Thymus (tissue), 11 donors: ENCODE measurements at regions not wholly inside any gene's neighbourhood (a gene's known extent, or its start where the extent isn't known, plus 50 kb on each side); places are given as distances from the start of the nearest gene placed in this dataset.

Experiments
- DNase-seq, 9 donors: peaks; one replicate each; pipeline ENCODE4 v3.0.0-alpha.2; 2013; ENCODE audit warnings: low spot score in 9 of 9, low read depth in 6 of 9, missing footprints in 1 of 9
- H3K27ac ChIP-seq, 2 donors: one replicate each; pipeline ENCODE4 v1.5.1; 2013; ENCODE audit warnings: control low read depth in 1 of 2, low read depth in 1 of 2, low read length in 1 of 2, mild to moderate bottlenecking in 1 of 2, moderate library complexity in 1 of 2
- H3K27me3 ChIP-seq, 2 donors: one replicate each; pipeline ENCODE4 v1.5.1; 2013; ENCODE audit warnings: low read length in 1 of 2; ENCODE audit not compliant: control insufficient read depth in 2 of 2, insufficient read depth in 1 of 2
- H3K36me3 ChIP-seq, 2 donors: one replicate each; pipeline ENCODE4 v1.5.1; 2013; ENCODE audit warnings: low read length in 1 of 2, mild to moderate bottlenecking in 1 of 2, moderate library complexity in 1 of 2; ENCODE audit not compliant: control insufficient read depth in 2 of 2, insufficient read depth in 2 of 2
- H3K4me1 ChIP-seq, 2 donors: one replicate each; pipeline ENCODE4 v1.5.1; 2013; ENCODE audit warnings: low read length in 2 of 2; ENCODE audit not compliant: control insufficient read depth in 2 of 2, insufficient read depth in 2 of 2
- H3K4me3 ChIP-seq, 2 donors: one replicate each; pipeline ENCODE4 v1.5.1; 2013; ENCODE audit warnings: low read length in 2 of 2, control low read depth in 1 of 2, mild to moderate bottlenecking in 1 of 2
- H3K9me3 ChIP-seq, 2 donors: one replicate each; pipeline ENCODE4 v1.5.1; 2013; ENCODE audit warnings: low read length in 1 of 2, mild to moderate bottlenecking in 1 of 2; ENCODE audit not compliant: control insufficient read depth in 2 of 2, insufficient read depth in 1 of 2
- WGBS: extraction: QIAGEN DNeasy Blood & Tissue Kit; methylation state at CpG from one replicate; pipeline ENCODE4 v1.1.7; 2013; 5-methylcytosine and 5-hydroxymethylcytosine counted together
- donor health status: healthy.

- WGBS = 90% methylated on average over 3 of the region's 3 CpGs
- Histone ChIP-seq H3K9me3 (no peaks in the 10 kb centered on the region), H3K27me3 (no peaks in the 10 kb centered on the region), H3K4me3 (no peak overlapping the region), H3K36me3 (no peaks in the 10 kb centered on the region), H3K4me1 (peaks cover 20 to 43% of the 10 kb centered on the region in 2 donors), H3K27ac (no peak overlapping the region)
- no peak for DNase-seq
Measured at GRCh38 chr6:25054469-25054868, 118.7 kb upstream of the RIPOR2 start.

DNA sequence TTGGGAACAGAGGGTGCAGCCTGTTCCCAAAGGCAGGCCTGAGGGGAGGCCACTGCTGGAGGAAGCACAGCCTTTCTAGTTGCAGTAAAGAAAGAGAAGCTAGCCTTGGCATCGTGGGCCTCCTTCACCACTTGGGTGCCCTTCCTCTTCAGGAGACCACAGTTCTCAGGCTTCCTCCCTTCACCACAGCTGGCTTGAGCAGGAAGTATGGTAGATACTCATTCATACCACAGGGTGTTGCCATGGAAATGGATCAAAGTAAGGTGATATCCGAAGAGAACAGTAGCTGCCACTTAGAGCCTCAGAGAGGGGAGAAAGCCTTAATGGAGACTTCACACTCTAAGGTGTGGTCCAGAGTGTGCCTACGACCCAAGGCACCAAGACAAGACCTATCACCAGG is 120.4 kb upstream of the RIPOR2 start:
- Histone ChIP-seq H3K4me1 (peaks cover 19 to 35% of the 10 kb centered on the region in 2 donors), H3K4me3 (no peak overlapping the region), H3K27ac (peak overlapping the region; percentile 27 to 38), H3K27me3 (no peaks in the 10 kb centered on the region), H3K9me3 (no peaks in the 10 kb centered on the region), H3K36me3 (no peaks in the 10 kb centered on the region)
- peak in 3 of 9 donors; percentile 73 to 89 (median 74) for DNase-seq
- WGBS = 4% methylated on average over 3 of the region's 3 CpGs

- no peak overlapping the region for H3K27ac ChIP-seq
- no peak for DNase-seq
- 94% methylated on average over 7 of the region's 7 CpGs for WGBS
Measured at GRCh38 chr6:25057111-25057905, 121.5 kb upstream of the RIPOR2 start.

GRCh38 chr6:25058441-25058840 is 122.7 kb upstream of the RIPOR2 start:
- H3K4me3 ChIP-seq = no peak overlapping the region
- no peaks in the 10 kb centered on the region for H3K36me3 ChIP-seq
- no peak for DNase-seq
- peaks cover 17 to 32% of the 10 kb centered on the region in 2 donors for H3K4me1 ChIP-seq
- H3K9me3 ChIP-seq = no peaks in the 10 kb centered on the region
- no peak overlapping the region for H3K27ac ChIP-seq
- H3K27me3 ChIP-seq = no peaks in the 10 kb centered on the region
- 95% methylated on average over 5 of the region's 5 CpGs for WGBS

More at GRCh38 chr6:25057111-25057905, 121.5 kb upstream of the RIPOR2 start:
- Histone ChIP-seq H3K9me3 (no peaks in the 10 kb centered on the region), H3K27me3 (no peaks in the 10 kb centered on the region), H3K4me1 (peaks cover 17 to 35% of the 10 kb centered on the region in 2 donors), H3K4me3 (no peak overlapping the region), H3K36me3 (no peaks in the 10 kb centered on the region)

- no peaks in the 10 kb centered on the region for H3K9me3 ChIP-seq
- H3K36me3 ChIP-seq = no peaks in the 10 kb centered on the region
- DNase-seq = no peak
- no peak overlapping the region for H3K27ac ChIP-seq
- H3K4me1 ChIP-seq = peaks cover 17 to 27% of the 10 kb centered on the region in 2 donors
- 97% methylated on average over 4 of the region's 4 CpGs for WGBS
- H3K4me3 ChIP-seq = no peak overlapping the region
- no peaks in the 10 kb centered on the region for H3K27me3 ChIP-seq
Measured at GRCh38 chr6:25058941-25059340, 123.2 kb upstream of the RIPOR2 start.

DNA sequence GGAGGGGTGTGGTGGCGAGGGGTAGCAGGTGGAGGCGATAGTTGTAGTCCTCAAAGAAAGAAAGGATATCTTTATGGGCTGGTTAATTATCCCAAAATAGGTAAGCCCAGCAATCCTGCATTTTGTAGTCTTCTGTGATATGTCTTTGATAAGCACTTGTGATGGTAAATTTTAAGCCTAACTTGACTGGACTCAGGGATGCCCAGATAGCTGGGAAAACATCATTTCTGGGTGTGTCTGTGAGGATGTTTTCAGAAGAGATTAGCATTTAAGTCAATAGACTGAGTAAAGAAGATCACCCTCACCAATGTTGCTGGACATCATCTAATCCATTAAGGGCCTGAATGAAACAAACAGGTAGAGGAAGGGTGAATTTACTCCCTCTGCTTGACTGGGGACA is 124.8 kb upstream of the RIPOR2 start:
- H3K27ac ChIP-seq = no peak overlapping the region
- H3K27me3 ChIP-seq = no peaks in the 10 kb centered on the region
- peaks cover 17 to 23% of the 10 kb centered on the region in 2 donors for H3K4me1 ChIP-seq
- no peak for DNase-seq
- no peaks in the 10 kb centered on the region for H3K36me3 ChIP-seq
- H3K9me3 ChIP-seq = no peaks in the 10 kb centered on the region
- no peak overlapping the region for H3K4me3 ChIP-seq
- WGBS = 94% methylated on average over 2 of the region's 2 CpGs

GRCh38 chr6:25061289-25061936 is 125.7 kb upstream of the RIPOR2 start:
- H3K36me3 ChIP-seq = no peaks in the 10 kb centered on the region
- no peak for DNase-seq
- peaks cover 9 to 14% of the 10 kb centered on the region in 2 donors for H3K4me1 ChIP-seq
- no peak overlapping the region for H3K4me3 ChIP-seq
- no peaks in the 10 kb centered on the region for H3K9me3 ChIP-seq
- WGBS = 88% methylated on average over 6 of the region's 6 CpGs
- no peak overlapping the region for H3K27ac ChIP-seq
- no peaks in the 10 kb centered on the region for H3K27me3 ChIP-seq

GRCh38 chr6:25062070-25062811 is 126.5 kb upstream of the RIPOR2 start:
- Histone ChIP-seq H3K27ac (no peak overlapping the region), H3K4me1 (peaks cover 1 to 6% of the 10 kb centered on the region in 2 donors), H3K9me3 (no peaks in the 10 kb centered on the region), H3K4me3 (no peak overlapping the region), H3K36me3 (no peaks in the 10 kb centered on the region), H3K27me3 (no peaks in the 10 kb centered on the region)
- 89% methylated on average over 7 of the region's 7 CpGs for WGBS
- DNase-seq = no peak

- H3K36me3 ChIP-seq = no peaks in the 10 kb centered on the region
- DNase-seq = no peak
- 70% methylated on average over 2 of the region's 2 CpGs for WGBS
Measured at GRCh38 chr6:25064006-25064405, 128.2 kb upstream of the RIPOR2 start.

More at GRCh38 chr6:25064006-25064405, 128.2 kb upstream of the RIPOR2 start:
- Histone ChIP-seq H3K4me1 (peaks cover 0 to 6% of the 10 kb centered on the region in 2 donors), H3K27me3 (no peaks in the 10 kb centered on the region), H3K27ac (no peak overlapping the region), H3K4me3 (no peak overlapping the region), H3K9me3 (no peaks in the 10 kb centered on the region)
